Activated naive CD4-positive, alpha-beta T cell treated with anti-CD3 and anti-CD28 coated beads for 36 hours (primary cell): ENCODE measurements at regions not wholly inside any gene's neighbourhood (a gene's known extent, or its start where the extent isn't known, plus 50 kb on each side); places are given as distances from the start of the nearest gene placed in this dataset.

Experiments
- CTCF ChIA-PET: fragments of 350-600 bp; sonication (Branson Sonifier 250); formaldehyde crosslinking; loops from one replicate; lab custom pipeline; 2021; ENCODE audit warnings: antibody characterized with exemption; lab: Charles Lee
- DNase-seq: peaks from one replicate; pipeline ENCODE4 v3.0.0-alpha.2; 2020
- H3K27ac Mint-ChIP-seq: one replicate; pipeline ENCODE4 v1.8.0; 2021; ENCODE audit warnings: mild to moderate bottlenecking, mixed read lengths
- H3K27me3 Mint-ChIP-seq: one replicate; pipeline ENCODE4 v1.8.0; 2021; ENCODE audit warnings: low read depth, mixed read lengths
- H3K36me3 Mint-ChIP-seq: one replicate; pipeline ENCODE4 v1.8.0; 2021; ENCODE audit warnings: low read depth, mixed read lengths
- H3K4me1 Mint-ChIP-seq: one replicate; pipeline ENCODE4 v1.8.0; 2021; ENCODE audit warnings: low read depth, mixed read lengths
- H3K4me3 Mint-ChIP-seq: one replicate; pipeline ENCODE4 v1.8.0; 2021; ENCODE audit warnings: mild to moderate bottlenecking, moderate library complexity, mixed read lengths
- H3K9me3 Mint-ChIP-seq: one replicate; pipeline ENCODE4 v1.8.0; 2021; ENCODE audit warnings: mixed read lengths
- intact Hi-C: fragments of 100-400 bp; cut with micrococcal nuclease; formaldehyde crosslinking; loops from one replicate; pipeline ENCODE4 v1.15.1; 2023

GRCh38 chr13:31057403-31058033 lies 104.2 kb downstream of the HSPH1 start:
- Mint-ChIP-seq H3K4me3 (no peak overlapping the region), H3K27ac (no peak overlapping the region), H3K4me1 (no peaks in the 10 kb centered on the region), H3K9me3 (no peaks in the 10 kb centered on the region), H3K36me3 (no peaks in the 10 kb centered on the region), H3K27me3 (peaks cover 15% of the 10 kb centered on the region)
- intact Hi-C loops = no loop called here
- CTCF ChIA-PET = no interaction called here
- DNase-seq = no peak

- no peak overlapping the region for H3K4me3 Mint-ChIP-seq
- peaks cover 14% of the 10 kb centered on the region for H3K27me3 Mint-ChIP-seq
- DNase-seq = no peak
- CTCF ChIA-PET = no interaction called here
- no peaks in the 10 kb centered on the region for H3K4me1 Mint-ChIP-seq
- H3K9me3 Mint-ChIP-seq = no peaks in the 10 kb centered on the region
- no peaks in the 10 kb centered on the region for H3K36me3 Mint-ChIP-seq
- intact Hi-C loops = no loop called here
- no peak overlapping the region for H3K27ac Mint-ChIP-seq
These were observed 104.9 kb downstream of the HSPH1 start for GRCh38 chr13:31056644-31057271.

GRCh38 chr13:31055589-31055988 lies 106.1 kb downstream of the HSPH1 start:
- no peaks in the 10 kb centered on the region for H3K36me3 Mint-ChIP-seq
- no peak for DNase-seq
- no peaks in the 10 kb centered on the region for H3K9me3 Mint-ChIP-seq
- CTCF ChIA-PET = no interaction called here
- intact Hi-C loops = no loop called here
- peaks cover 15% of the 10 kb centered on the region for H3K27me3 Mint-ChIP-seq
- no peak overlapping the region for H3K27ac Mint-ChIP-seq
- peaks cover 6% of the 10 kb centered on the region for H3K4me1 Mint-ChIP-seq
- no peak overlapping the region for H3K4me3 Mint-ChIP-seq

- CTCF ChIA-PET = no interaction called here
These were observed 107.1 kb downstream of the HSPH1 start for GRCh38 chr13:31054632-31055031.

GRCh38 chr13:31053896-31054295 lies 107.8 kb downstream of the HSPH1 start:
- Mint-ChIP-seq H3K9me3 (no peaks in the 10 kb centered on the region), H3K27me3 (peaks cover 10% of the 10 kb centered on the region), H3K4me1 (peaks cover 8% of the 10 kb centered on the region), H3K4me3 (no peak overlapping the region), H3K36me3 (no peaks in the 10 kb centered on the region), H3K27ac (no peak overlapping the region)
- no peak for DNase-seq
- CTCF ChIA-PET = no interaction called here
- intact Hi-C loops = no loop called here

More at GRCh38 chr13:31054632-31055031, 107.1 kb downstream of the HSPH1 start:
- intact Hi-C loops = no loop called here
- no peaks in the 10 kb centered on the region for H3K9me3 Mint-ChIP-seq
- no peak overlapping the region for H3K27ac Mint-ChIP-seq
- H3K4me1 Mint-ChIP-seq = peaks cover 8% of the 10 kb centered on the region
- no peak for DNase-seq
- no peak overlapping the region for H3K4me3 Mint-ChIP-seq
- H3K27me3 Mint-ChIP-seq = peaks cover 10% of the 10 kb centered on the region
- H3K36me3 Mint-ChIP-seq = no peaks in the 10 kb centered on the region

GRCh38 chr13:31053091-31053490 lies 108.6 kb downstream of the HSPH1 start:
- Mint-ChIP-seq H3K36me3 (no peaks in the 10 kb centered on the region), H3K4me1 (peaks cover 8% of the 10 kb centered on the region), H3K4me3 (no peak overlapping the region), H3K27me3 (peaks cover 10% of the 10 kb centered on the region), H3K9me3 (no peaks in the 10 kb centered on the region), H3K27ac (no peak overlapping the region)
- no peak for DNase-seq
- CTCF ChIA-PET = no interaction called here
- intact Hi-C loops = no loop called here

- CTCF ChIA-PET = no interaction called here
- peaks cover 8% of the 10 kb centered on the region for H3K4me1 Mint-ChIP-seq
- no peaks in the 10 kb centered on the region for H3K36me3 Mint-ChIP-seq
- intact Hi-C loops = no loop called here
- DNase-seq = no peak
- H3K27ac Mint-ChIP-seq = no peak overlapping the region
- H3K4me3 Mint-ChIP-seq = no peak overlapping the region
- no peaks in the 10 kb centered on the region for H3K9me3 Mint-ChIP-seq
- H3K27me3 Mint-ChIP-seq = peaks cover 10% of the 10 kb centered on the region
These were observed 109.2 kb downstream of the HSPH1 start for GRCh38 chr13:31052478-31052877.

- Mint-ChIP-seq H3K27ac (no peak overlapping the region), H3K36me3 (no peaks in the 10 kb centered on the region), H3K4me3 (no peak overlapping the region), H3K4me1 (peaks cover 8% of the 10 kb centered on the region), H3K27me3 (peaks cover 10% of the 10 kb centered on the region), H3K9me3 (no peaks in the 10 kb centered on the region)
- CTCF ChIA-PET = no interaction called here
- no peak for DNase-seq
- intact Hi-C loops = no loop called here
These were observed 109.7 kb downstream of the HSPH1 start for GRCh38 chr13:31051999-31052398.

GRCh38 chr13:31050486-31051400 lies 111.0 kb downstream of the HSPH1 start:
- peaks cover 14% of the 10 kb centered on the region for H3K4me1 Mint-ChIP-seq
- no peak overlapping the region for H3K27ac Mint-ChIP-seq
- intact Hi-C loops = loop anchor here (1.0 kb wide), 1 partner anchor 23 kb away; no protein-coding TSS in a partner anchor
- H3K4me3 Mint-ChIP-seq = no peak overlapping the region
- no peaks in the 10 kb centered on the region for H3K9me3 Mint-ChIP-seq
- no peak for DNase-seq
- no peaks in the 10 kb centered on the region for H3K36me3 Mint-ChIP-seq
- CTCF ChIA-PET = interaction anchor here (1.2 kb wide), 1 partner anchor 71 kb away, joined by 5 read pairs; no protein-coding TSS in a partner anchor
- peaks cover 7% of the 10 kb centered on the region for H3K27me3 Mint-ChIP-seq

GRCh38 chr13:31049833-31050232 lies 111.9 kb downstream of the HSPH1 start:
- no peak for DNase-seq
- Mint-ChIP-seq H3K27ac (no peak overlapping the region), H3K4me1 (peaks cover 23% of the 10 kb centered on the region), H3K9me3 (no peaks in the 10 kb centered on the region), H3K27me3 (peaks cover 7% of the 10 kb centered on the region), H3K4me3 (no peak overlapping the region), H3K36me3 (no peaks in the 10 kb centered on the region)
- CTCF ChIA-PET = interaction anchor here (0.8 to 1.4 kb wide), 3 partner anchors 64 to 159 kb away, joined by 3 to 4 read pairs (median 3); no protein-coding TSS in a partner anchor
- intact Hi-C loops = loop anchor here (1.0 to 10.0 kb wide), 3 partner anchors 23 to 933 kb away; no protein-coding TSS in a partner anchor

- peaks cover 30% of the 10 kb centered on the region for H3K4me1 Mint-ChIP-seq
These were observed 112.6 kb downstream of the HSPH1 start for GRCh38 chr13:31049083-31049482.

GRCh38 chr13:31048521-31048920 lies 113.2 kb downstream of the HSPH1 start:
- Mint-ChIP-seq H3K36me3 (no peaks in the 10 kb centered on the region), H3K27ac (no peak overlapping the region), H3K4me1 (peaks cover 33% of the 10 kb centered on the region), H3K9me3 (no peaks in the 10 kb centered on the region), H3K4me3 (no peak overlapping the region), H3K27me3 (peaks cover 9% of the 10 kb centered on the region)
- CTCF ChIA-PET = interaction anchor here (1.0 to 1.4 kb wide), 3 partner anchors 63 to 183 kb away, joined by 3 read pairs; no protein-coding TSS in a partner anchor
- intact Hi-C loops = loop anchor here (5.0 to 10.0 kb wide), 2 partner anchors 674 to 931 kb away; no protein-coding TSS in a partner anchor
- DNase-seq = no peak

More at GRCh38 chr13:31049083-31049482, 112.6 kb downstream of the HSPH1 start:
- H3K27ac Mint-ChIP-seq = no peak overlapping the region
- no peak for DNase-seq
- no peak overlapping the region for H3K4me3 Mint-ChIP-seq
- intact Hi-C loops = loop anchor here (5.0 to 10.0 kb wide), 2 partner anchors 674 to 932 kb away; no protein-coding TSS in a partner anchor
- CTCF ChIA-PET = interaction anchor here (0.8 to 1.4 kb wide), 4 partner anchors 63 to 184 kb away, joined by 3 to 4 read pairs (median 3); no protein-coding TSS in a partner anchor
- no peaks in the 10 kb centered on the region for H3K36me3 Mint-ChIP-seq
- no peaks in the 10 kb centered on the region for H3K9me3 Mint-ChIP-seq
- peaks cover 9% of the 10 kb centered on the region for H3K27me3 Mint-ChIP-seq
